ENCODE measurements at regions not wholly inside any gene's neighbourhood (a gene's known extent, or its start where the extent isn't known, plus 50 kb on each side); places are given as distances from the start of the nearest gene placed in this dataset.

- H3K9me3 Mint-ChIP-seq: no peaks in the 10 kb centered on the region
- no peaks in the 10 kb centered on the region for H3K36me3 Mint-ChIP-seq (ENCODE audit: low read depth)
- H3K4me3 Mint-ChIP-seq: no peak overlapping the region
- no peak for DNase-seq
- CTCF ChIA-PET: interaction anchor here (1.0 to 1.4 kb wide), 2 partner anchors 11 to 17 kb away, joined by 3 read pairs; no protein-coding TSS in a partner anchor
- H3K4me1 Mint-ChIP-seq: no peaks in the 10 kb centered on the region
- POLR2A ChIA-PET: no interaction called here
- no peaks in the 10 kb centered on the region for H3K27me3 Mint-ChIP-seq
- H3K27ac Mint-ChIP-seq: no peak overlapping the region
Observed at GRCh38 chr10:130470973-130471372, 334.8 kb downstream of the GLRX3 start.

- Mint-ChIP-seq H3K27me3 (no peaks in the 10 kb centered on the region), H3K27ac (no peak overlapping the region), H3K4me3 (no peak overlapping the region), H3K4me1 (no peaks in the 10 kb centered on the region), H3K9me3 (no peaks in the 10 kb centered on the region), H3K36me3 (ENCODE audit: low read depth) (no peaks in the 10 kb centered on the region)
- ChIA-PET POLR2A (no interaction called here), CTCF (interaction anchor here (1.0 to 1.4 kb wide), 2 partner anchors 11 to 17 kb away, joined by 3 read pairs; no protein-coding TSS in a partner anchor)
- DNase-seq: no peak
Observed at GRCh38 chr10:130471486-130471885, 335.3 kb downstream of the GLRX3 start.

GRCh38 chr10:130472236-130472635, 336.0 kb downstream of the GLRX3 start:
- ChIA-PET CTCF (interaction anchor here (1.0 to 1.4 kb wide), 2 partner anchors 10 to 18 kb away, joined by 3 read pairs; no protein-coding TSS in a partner anchor), POLR2A (no interaction called here)
- H3K4me3 Mint-ChIP-seq: no peak overlapping the region
- no peaks in the 10 kb centered on the region for H3K36me3 Mint-ChIP-seq (ENCODE audit: low read depth)
- no peaks in the 10 kb centered on the region for H3K4me1 Mint-ChIP-seq
- H3K9me3 Mint-ChIP-seq: no peaks in the 10 kb centered on the region
- DNase-seq: no peak
- H3K27ac Mint-ChIP-seq: no peak overlapping the region
- H3K27me3 Mint-ChIP-seq: no peaks in the 10 kb centered on the region

- H3K27me3 Mint-ChIP-seq: no peaks in the 10 kb centered on the region
- DNase-seq: no peak
- no peaks in the 10 kb centered on the region for H3K36me3 Mint-ChIP-seq (ENCODE audit: low read depth)
- no peak overlapping the region for H3K4me3 Mint-ChIP-seq
- no peaks in the 10 kb centered on the region for H3K9me3 Mint-ChIP-seq
- ChIA-PET POLR2A (no interaction called here), CTCF (no interaction called here)
- no peak overlapping the region for H3K27ac Mint-ChIP-seq
- no peaks in the 10 kb centered on the region for H3K4me1 Mint-ChIP-seq
Observed at GRCh38 chr10:130474591-130474990, 338.4 kb downstream of the GLRX3 start.

- Mint-ChIP-seq H3K4me1 (no peaks in the 10 kb centered on the region), H3K9me3 (no peaks in the 10 kb centered on the region), H3K27me3 (no peaks in the 10 kb centered on the region), H3K36me3 (ENCODE audit: low read depth) (no peaks in the 10 kb centered on the region), H3K4me3 (no peak overlapping the region), H3K27ac (no peak overlapping the region)
- ChIA-PET POLR2A (no interaction called here), CTCF (interaction anchor here (0.6 kb wide), 1 partner anchor 135 kb away, joined by 3 read pairs; no protein-coding TSS in a partner anchor)
- DNase-seq: no peak
Observed at GRCh38 chr10:130477360-130477759, 341.2 kb downstream of the GLRX3 start.

- Mint-ChIP-seq H3K27ac (no peak overlapping the region), H3K4me3 (no peak overlapping the region), H3K27me3 (no peaks in the 10 kb centered on the region), H3K4me1 (no peaks in the 10 kb centered on the region), H3K9me3 (no peaks in the 10 kb centered on the region), H3K36me3 (ENCODE audit: low read depth) (no peaks in the 10 kb centered on the region)
- no peak for DNase-seq
- POLR2A ChIA-PET: no interaction called here
- CTCF ChIA-PET: no interaction called here
Observed at GRCh38 chr10:130479146-130479545, 343.0 kb downstream of the GLRX3 start.

GRCh38 chr10:130479926-130480325, 343.7 kb downstream of the GLRX3 start:
- Mint-ChIP-seq H3K36me3 (ENCODE audit: low read depth) (no peaks in the 10 kb centered on the region), H3K4me1 (no peaks in the 10 kb centered on the region), H3K27me3 (no peaks in the 10 kb centered on the region), H3K9me3 (no peaks in the 10 kb centered on the region), H3K27ac (no peak overlapping the region), H3K4me3 (no peak overlapping the region)
- ChIA-PET POLR2A (no interaction called here), CTCF (no interaction called here)
- DNase-seq: no peak

GRCh38 chr10:130480491-130480890, 344.3 kb downstream of the GLRX3 start:
- Mint-ChIP-seq H3K9me3 (no peaks in the 10 kb centered on the region), H3K36me3 (ENCODE audit: low read depth) (no peaks in the 10 kb centered on the region), H3K4me3 (no peak overlapping the region), H3K4me1 (no peaks in the 10 kb centered on the region), H3K27me3 (no peaks in the 10 kb centered on the region), H3K27ac (no peak overlapping the region)
- POLR2A ChIA-PET: no interaction called here
- no peak for DNase-seq
- CTCF ChIA-PET: no interaction called here

- H3K4me3 Mint-ChIP-seq: no peak overlapping the region
- no peaks in the 10 kb centered on the region for H3K4me1 Mint-ChIP-seq
- no peak overlapping the region for H3K27ac Mint-ChIP-seq
- no peaks in the 10 kb centered on the region for H3K9me3 Mint-ChIP-seq
- H3K36me3 Mint-ChIP-seq (ENCODE audit: low read depth): no peaks in the 10 kb centered on the region
- H3K27me3 Mint-ChIP-seq: no peaks in the 10 kb centered on the region
- no peak for DNase-seq
- CTCF ChIA-PET: interaction anchor here (1.1 kb wide), 1 partner anchor 10 kb away, joined by 3 read pairs; no protein-coding TSS in a partner anchor
- POLR2A ChIA-PET: no interaction called here
Observed at GRCh38 chr10:130481076-130481930, 345.1 kb downstream of the GLRX3 start.

GRCh38 chr10:130481936-130482335, 345.7 kb downstream of the GLRX3 start:
- H3K27me3 Mint-ChIP-seq: no peaks in the 10 kb centered on the region
- no peak overlapping the region for H3K27ac Mint-ChIP-seq
- no peaks in the 10 kb centered on the region for H3K4me1 Mint-ChIP-seq
- H3K9me3 Mint-ChIP-seq: no peaks in the 10 kb centered on the region
- ChIA-PET CTCF (interaction anchor here (1.1 kb wide), 1 partner anchor 10 kb away, joined by 3 read pairs; no protein-coding TSS in a partner anchor), POLR2A (no interaction called here)
- DNase-seq: no peak
- no peak overlapping the region for H3K4me3 Mint-ChIP-seq
- no peaks in the 10 kb centered on the region for H3K36me3 Mint-ChIP-seq (ENCODE audit: low read depth)

- no peak for DNase-seq
- no peak overlapping the region for H3K4me3 Mint-ChIP-seq
- POLR2A ChIA-PET: no interaction called here
- CTCF ChIA-PET: no interaction called here
- no peak overlapping the region for H3K27ac Mint-ChIP-seq
- no peaks in the 10 kb centered on the region for H3K27me3 Mint-ChIP-seq
- no peaks in the 10 kb centered on the region for H3K4me1 Mint-ChIP-seq
- H3K36me3 Mint-ChIP-seq (ENCODE audit: low read depth): no peaks in the 10 kb centered on the region
- no peaks in the 10 kb centered on the region for H3K9me3 Mint-ChIP-seq
Observed at GRCh38 chr10:130483691-130484467, 347.7 kb downstream of the GLRX3 start.

GRCh38 chr10:130484468-130485180, 348.4 kb downstream of the GLRX3 start:
- ChIA-PET CTCF (no interaction called here), POLR2A (no interaction called here)
- Mint-ChIP-seq H3K27ac (no peak overlapping the region), H3K4me1 (no peaks in the 10 kb centered on the region), H3K9me3 (no peaks in the 10 kb centered on the region), H3K36me3 (ENCODE audit: low read depth) (no peaks in the 10 kb centered on the region), H3K27me3 (no peaks in the 10 kb centered on the region), H3K4me3 (no peak overlapping the region)
- DNase-seq: no peak
